SKM-1 (cell line): ENCODE measurements at regions not wholly inside any gene's neighbourhood (a gene's known extent, or its start where the extent isn't known, plus 50 kb on each side); places are given as distances from the start of the nearest gene placed in this dataset.

Experiments used
- DNase-seq: peaks from one replicate; lab custom pipeline; 2025; ENCODE audit not compliant: unreplicated experiment; lab: John Stamatoyannopoulos, UW

- DNase-seq: no peak
These were observed 50.2 kb upstream of the MME start for GRCh38 chr3:155029941-155030340.

GRCh38 chr3:155026999-155027591, 53.0 kb upstream of the MME start:
- peak; percentile 64 for DNase-seq

GRCh38 chr3:155024006-155024638, 56.0 kb upstream of the MME start:
- DNase-seq: no peak

GRCh38 chr3:155022896-155023295, 57.2 kb upstream of the MME start:
- DNase-seq: no peak

GRCh38 chr3:155019575-155019974, 60.5 kb upstream of the MME start:
- no peak for DNase-seq

- DNase-seq: peak; percentile 70
These were observed 61.3 kb upstream of the MME start for GRCh38 chr3:155018621-155019330.

- no peak for DNase-seq
These were observed 64.2 kb upstream of the MME start for GRCh38 chr3:155015776-155016436.

GRCh38 chr3:155014953-155015352, 65.2 kb upstream of the MME start:
- DNase-seq: no peak

GRCh38 chr3:155013427-155013826, 66.7 kb upstream of the MME start:
- DNase-seq: no peak

GRCh38 chr3:155012584-155012983, 67.5 kb upstream of the MME start:
- no peak for DNase-seq

- no peak for DNase-seq
These were observed 69.7 kb upstream of the MME start for GRCh38 chr3:155010416-155010815.

- no peak for DNase-seq
These were observed 70.9 kb upstream of the MME start for GRCh38 chr3:155009217-155009616.

GRCh38 chr3:155007729-155008128, 72.4 kb upstream of the MME start:
- no peak for DNase-seq

- peak; percentile 82 for DNase-seq
These were observed 78.7 kb upstream of the MME start for GRCh38 chr3:155001289-155002010.

GRCh38 chr3:154992655-154993054, 87.5 kb upstream of the MME start:
- DNase-seq: no peak

GRCh38 chr3:154990543-154990942, 89.6 kb upstream of the MME start:
- no peak for DNase-seq

- no peak for DNase-seq
These were observed 92.3 kb upstream of the MME start for GRCh38 chr3:154987846-154988245.

- no peak for DNase-seq
These were observed 98.5 kb upstream of the MME start for GRCh38 chr3:154981664-154982063.

- no peak for DNase-seq
These were observed 98.9 kb upstream of the MME start for GRCh38 chr3:154981201-154981600.

GRCh38 chr3:154979331-154979730, 100.8 kb upstream of the MME start:
- no peak for DNase-seq

- DNase-seq: no peak
These were observed 102.5 kb upstream of the MME start for GRCh38 chr3:154977666-154978065.
